HepG2 (cell line): ENCODE measurements at regions not wholly inside any gene's neighbourhood (a gene's known extent, or its start where the extent isn't known, plus 50 kb on each side); places are given as distances from the start of the nearest gene placed in this dataset.

Source experiments
- ATAC-seq: fragments of 200-7000 bp; cut with Tn5 transposase; 3 replicates; pipeline ENCODE4 v1.9.1; 2020; ENCODE audit warnings: mild to moderate bottlenecking, moderate library complexity
- BruUV-seq: library from RNA; stranded (reverse); fragments of 400-500 nt; replicated peaks from 2 replicates; lab custom pipeline; 2021; lab: Mats Ljungman, UMichigan
- CTCF ChIA-PET: fragments of 300-600 bp; formaldehyde crosslinking; extraction: SDS; loops from one replicate; lab custom pipeline; 2021; ENCODE audit warnings: low total read pairs, inconsistent platforms, low intra/inter-chr PET ratio; lab: Yijun Ruan, JAX
- POLR2A ChIA-PET: fragments of 350-600 bp; sonication (Branson Sonifier 250); formaldehyde crosslinking; loops from one replicate; lab custom pipeline; 2020; ENCODE audit warnings: antibody characterized with exemption, inconsistent platforms; lab: Yijun Ruan, JAX
- DNase-seq: peaks from one replicate; pipeline ENCODE4 v3.0.0-alpha.2; 2015; ENCODE audit warnings: low spot score
- FAIRE-seq: peaks from 3 replicates; lab custom pipeline; 2011; peaks lifted over from hg19 to GRCh38; lab: Jason Lieb, UNC
- H2AFZ ChIP-seq: one replicate; pipeline ENCODE4 v1.6.1; 2011; ENCODE audit warnings: low read length, inconsistent platforms
- H3K27ac ChIP-seq: fragments of 300-600 bp; 3 replicates; pipeline ENCODE4 v1.8.0; 2011; ENCODE audit warnings: mixed run types, mild to moderate bottlenecking, mixed read lengths, low read length, inconsistent platforms; ENCODE audit not compliant: insufficient read depth; ENCODE audit errors: extremely low read length
- H3K27me3 ChIP-seq, 2 experiments: fragments of 200-600 bp in 1 of 2; 2 replicates in 1 of 2; 3 replicates in 1 of 2; pipeline versions ENCODE4 v1.6.0 to v1.8.0; 2011; ENCODE audit warnings: low read length in 2 of 2, mild to moderate bottlenecking in 2 of 2, moderate library complexity in 2 of 2, inconsistent platforms in 1 of 2; ENCODE audit not compliant: insufficient read depth in 2 of 2, control insufficient read depth in 1 of 2
- H3K36me3 ChIP-seq, 2 experiments: fragments of 200-600 bp in 1 of 2; replicated peaks in 1 of 2; 2 replicates in 1 of 2; 3 replicates in 1 of 2; pipeline versions ENCODE4 v1.5.1 to v1.8.0; 2011; ENCODE audit warnings: low read length in 2 of 2, inconsistent platforms in 1 of 2; ENCODE audit not compliant: insufficient read depth in 2 of 2, control insufficient read depth in 1 of 2
- H3K4me1 ChIP-seq: 2 replicates; pipeline ENCODE4 v1.5.1; 2012; ENCODE audit warnings: low read length, inconsistent platforms; ENCODE audit not compliant: insufficient read depth
- H3K4me2 ChIP-seq: 2 replicates; pipeline ENCODE4 v1.6.0; 2011; ENCODE audit warnings: low read depth, low read length, inconsistent platforms
- H3K4me3 ChIP-seq, 3 experiments: fragments of 200-600 bp in 1 of 3; sonication (generic), shearing (Covaris generic) in 1 of 3; replicated peaks in 1 of 3; 2 replicates each; pipeline ENCODE4 v1.5.1; 2011 to 2016; ENCODE audit warnings: low read length in 3 of 3, inconsistent platforms in 2 of 3, low read depth in 2 of 3, mild to moderate bottlenecking in 2 of 3, control low read depth in 1 of 3, mixed read lengths in 1 of 3; ENCODE audit not compliant: insufficient read depth in 1 of 3
- H3K79me2 ChIP-seq: one replicate; pipeline ENCODE4 v1.6.1; 2011; ENCODE audit warnings: low read length, inconsistent platforms; ENCODE audit not compliant: insufficient read depth
- H3K9ac ChIP-seq: 2 replicates; pipeline ENCODE4 v1.6.0; 2011; ENCODE audit warnings: mild to moderate bottlenecking, low read depth, low read length, inconsistent platforms; ENCODE audit not compliant: insufficient read depth
- H3K9me3 ChIP-seq: 2 replicates; pipeline ENCODE4 v1.5.1; 2012; ENCODE audit warnings: mild to moderate bottlenecking, low read length
- H4K20me1 ChIP-seq: 2 replicates; pipeline ENCODE4 v1.6.0; 2011; ENCODE audit warnings: inconsistent platforms, mild to moderate bottlenecking, low read length, moderate library complexity; ENCODE audit not compliant: insufficient read depth
- CBX2 ChIP-seq, 2 experiments: fragments of 200-600 bp in 1 of 2; sonication (generic); formaldehyde crosslinking in 1 of 2; IDR thresholded peaks; 2 replicates each; pipeline versions ENCODE4 v1.7.0 to v1.8.1; 2018 to 2022; ENCODE audit warnings: low read depth in 2 of 2, low read length in 1 of 2, mild to moderate bottlenecking in 1 of 2, missing genetic modification reagents in 1 of 2
- HINFP ChIP-seq: sonication (generic); formaldehyde crosslinking; IDR thresholded peaks from 2 replicates; pipeline ENCODE4 v1.4.0; 2020; ENCODE audit warnings: low read depth, mild to moderate bottlenecking, missing genetic modification reagents
- KDM2A ChIP-seq: sonication (generic); formaldehyde crosslinking; IDR thresholded peaks from 2 replicates; pipeline ENCODE4 v1.4.0; 2020; ENCODE audit warnings: low read depth, missing genetic modification reagents, borderline replicate concordance
- NR3C1 ChIP-seq: sonication (generic); formaldehyde crosslinking; IDR thresholded peaks from 2 replicates; pipeline ENCODE4 v1.4.0; 2020; ENCODE audit warnings: missing genetic modification reagents
- SP1 ChIP-seq, 2 experiments: fragments of 450-650 bp in 1 of 2; sonication (generic) in 1 of 2; formaldehyde crosslinking in 1 of 2; IDR thresholded peaks; 2 replicates each; pipeline versions ENCODE4 v1.4.0 to v1.6.1; 2016 to 2020; ENCODE audit warnings: missing genetic modification reagents in 1 of 2
- U2AF1 ChIP-seq: fragments of 200-400 bp; formaldehyde crosslinking; optimal IDR thresholded peaks from 2 replicates; pipeline ENCODE3; 2017; ENCODE audit warnings: mild to moderate bottlenecking, low read depth, low read length
- ZBTB40 ChIP-seq, 2 experiments: fragments of 450-650 bp in 1 of 2; sonication (generic) in 1 of 2; formaldehyde crosslinking in 1 of 2; IDR thresholded peaks; 2 replicates each; pipeline versions ENCODE4 v1.6.1 to v1.8.0; 2016 to 2022; ENCODE audit warnings: antibody characterized with exemption in 1 of 2, mild to moderate bottlenecking in 1 of 2, missing genetic modification reagents in 1 of 2
- ZBTB43 ChIP-seq: sonication (generic); formaldehyde crosslinking; conservative IDR thresholded peaks from 2 replicates; pipeline ENCODE4 v1.4.0; 2020; ENCODE audit warnings: missing genetic modification reagents
- ZNF12 ChIP-seq: sonication (generic); formaldehyde crosslinking; IDR thresholded peaks from 2 replicates; pipeline ENCODE4 v1.5.0; 2020; ENCODE audit warnings: missing genetic modification reagents
- ZNF205 ChIP-seq: IDR thresholded peaks from 2 replicates; pipeline ENCODE4 v1.6.1; 2018; ENCODE audit warnings: missing biosample characterization, missing genetic modification reagents
- ZNF605 ChIP-seq: sonication (generic); formaldehyde crosslinking; IDR thresholded peaks from 2 replicates; pipeline ENCODE4 v1.8.0; 2022; ENCODE audit warnings: mild to moderate bottlenecking, missing genetic modification reagents
- ZNF652 ChIP-seq: IDR thresholded peaks from 2 replicates; pipeline ENCODE4 v1.6.1; 2016; ENCODE audit warnings: low read depth, borderline replicate concordance
- WGBS: methylation state at CpG from one replicate; pipeline ENCODE4 v1.1.6; 2017; ENCODE audit warnings: low lambda C conversion rate; 5-methylcytosine and 5-hydroxymethylcytosine counted together
- in situ Hi-C: cut with HindIII; loops from 2 replicates; pipeline ENCODE4 v1.10.0; 2017; ENCODE audit warnings: low pct_unique_long_range_greater_than_20kb; ENCODE audit not compliant: extremely low pct_ligation_motif_present
- intact Hi-C: fragments of 100-400 bp; cut with micrococcal nuclease; formaldehyde crosslinking; loops from one replicate; pipeline ENCODE4 v1.10.0; 2022; ENCODE audit not compliant: unreplicated experiment

- TF ChIP-seq ZBTB40 (IDR thresholded peaks at IDR 0.05) (no peak), ZBTB40 (CRISPR knock-in tag; IDR thresholded peaks at IDR 0.05) (no peak), ZNF205 (CRISPR knock-in tag) (no peak), ZNF12 (CRISPR knock-in tag) (no peak)
Observed at GRCh38 chr3:23672628-23673027, 133.1 kb upstream of the UBE2E1 start (continued).

- ChIA-PET CTCF (no interaction called here), POLR2A (no interaction called here)
- Histone ChIP-seq H3K79me2 (no peaks in the 10 kb centered on the region), H3K9ac (no peak overlapping the region), H3K4me3 (no peak overlapping the region), H3K9me3 (no peaks in the 10 kb centered on the region), H3K27me3 (no peaks in the 10 kb centered on the region), H3K4me1 (no peaks in the 10 kb centered on the region), H4K20me1 (no peaks in the 10 kb centered on the region), H3K27ac (no peak overlapping the region), H3K4me2 (no peak overlapping the region), H2AFZ (no peak overlapping the region), H3K36me3 (no peaks in the 10 kb centered on the region)
- BruUV-seq = no TSS peak
- in situ Hi-C loops (no loop called here), intact Hi-C loops (no loop called here)
- no peak for ATAC-seq
- DNase-seq = no peak
- WGBS = 6% methylated on average over 3 of the region's 3 CpGs
- FAIRE-seq = no peak
- TF ChIP-seq U2AF1 (no peak), HINFP (no peak), ZBTB43 (CRISPR knock-in tag) (no peak), NR3C1 (CRISPR knock-in tag) (no peak), SP1 (IDR thresholded peaks at IDR 0.05) (no peak), SP1 (CRISPR knock-in tag; IDR thresholded peaks at IDR 0.05) (no peak), CBX2 (IDR thresholded peaks at IDR 0.05; ENCODE audit: low read depth, low read length) (no peak), CBX2 (CRISPR knock-in tag; IDR thresholded peaks at IDR 0.05; ENCODE audit: low read depth) (no peak), KDM2A (CRISPR knock-in tag) (no peak), ZNF605 (no peak), ZNF652 (no peak)
Observed at GRCh38 chr3:23675010-23675409, 130.7 kb upstream of the UBE2E1 start.
